ENCODE measurements at regions not wholly inside any gene's neighbourhood (a gene's known extent, or its start where the extent isn't known, plus 50 kb on each side); places are given as distances from the start of the nearest gene placed in this dataset.

- no peak overlapping the region for H3K4me3 ChIP-seq (ENCODE audit: low read length)
Measured at GRCh38 chr7:52539414-52539813, 496.0 kb upstream of the POM121L12 start.

DNA sequence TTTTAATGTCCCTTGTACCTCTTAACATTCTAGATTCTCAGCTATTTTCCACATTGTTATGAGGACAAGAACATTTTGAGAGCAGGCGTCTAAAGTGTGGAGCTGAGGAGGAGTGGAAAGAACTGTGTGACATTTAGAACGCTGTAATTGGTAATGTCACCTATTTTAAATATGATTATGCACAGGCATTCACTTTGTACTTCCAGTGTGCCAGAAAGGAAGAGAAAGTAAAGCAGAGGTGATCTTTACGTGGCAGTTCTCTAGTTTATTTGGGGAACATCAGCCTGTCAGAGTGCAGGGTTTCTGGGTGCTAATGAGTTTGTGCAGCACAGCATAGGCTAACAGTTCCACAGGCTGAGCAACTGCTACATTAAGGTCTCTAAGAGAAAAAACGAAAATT lies 498.4 kb upstream of the POM121L12 start:
- H3K4me3 ChIP-seq (ENCODE audit: low read length) = no peak overlapping the region
- DNase-seq (ENCODE audit: low read depth, low spot score) = no peak

More at GRCh38 chr7:52539414-52539813, 496.0 kb upstream of the POM121L12 start:
- no peak for DNase-seq (ENCODE audit: low read depth, low spot score)

GRCh38 chr7:52525772-52526341 lies 509.6 kb upstream of the POM121L12 start:
- DNase-seq (ENCODE audit: low read depth, low spot score) = no peak

DNA sequence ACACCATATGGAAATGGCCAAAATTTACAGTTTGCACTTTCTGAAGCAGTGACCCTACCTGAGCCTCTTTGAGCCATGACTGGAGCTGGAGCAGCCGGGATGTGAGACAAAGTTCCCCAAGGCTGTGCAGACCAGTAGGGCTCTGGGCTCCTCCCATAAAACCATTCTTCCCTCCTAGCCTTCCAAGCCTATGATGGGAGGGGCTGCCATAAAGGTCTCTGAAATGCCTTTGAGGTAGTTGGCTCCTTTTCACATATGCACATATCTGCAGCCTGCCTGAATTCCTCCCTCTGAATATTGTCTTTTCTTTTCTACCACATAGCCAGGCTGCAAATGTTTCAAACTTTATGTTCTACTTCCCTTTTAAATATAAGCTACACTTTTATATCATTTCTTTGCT lies 516.6 kb upstream of the POM121L12 start:
- H3K4me3 ChIP-seq (ENCODE audit: low read length) = no peak overlapping the region

More at GRCh38 chr7:52525772-52526341, 509.6 kb upstream of the POM121L12 start:
- no peak overlapping the region for H3K4me3 ChIP-seq (ENCODE audit: low read length)

DNA sequence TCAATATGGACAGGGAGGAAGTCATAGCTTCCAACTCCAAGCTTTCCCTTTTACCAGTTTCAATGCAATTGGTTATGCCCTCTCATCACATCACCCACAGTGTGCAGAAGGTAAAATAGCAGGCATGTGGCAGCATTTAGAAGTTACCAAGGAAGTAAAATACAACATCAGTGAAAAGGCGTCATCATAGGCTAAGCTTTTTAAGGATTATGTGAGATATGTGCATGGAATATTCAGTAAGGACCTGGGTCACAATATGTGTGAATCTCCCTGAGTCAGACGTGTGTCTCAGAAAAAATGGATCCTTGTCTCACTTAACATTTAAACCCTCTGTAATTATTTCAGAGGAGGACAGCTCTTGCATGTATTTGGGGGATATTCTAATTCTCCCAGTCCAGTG lies 522.8 kb upstream of the POM121L12 start:
- no peak for DNase-seq (ENCODE audit: low read depth, low spot score)
- no peak overlapping the region for H3K4me3 ChIP-seq (ENCODE audit: low read length)

More for the DNA sequence above, 516.6 kb upstream of the POM121L12 start:
- DNase-seq (ENCODE audit: low read depth, low spot score) = no peak

DNA sequence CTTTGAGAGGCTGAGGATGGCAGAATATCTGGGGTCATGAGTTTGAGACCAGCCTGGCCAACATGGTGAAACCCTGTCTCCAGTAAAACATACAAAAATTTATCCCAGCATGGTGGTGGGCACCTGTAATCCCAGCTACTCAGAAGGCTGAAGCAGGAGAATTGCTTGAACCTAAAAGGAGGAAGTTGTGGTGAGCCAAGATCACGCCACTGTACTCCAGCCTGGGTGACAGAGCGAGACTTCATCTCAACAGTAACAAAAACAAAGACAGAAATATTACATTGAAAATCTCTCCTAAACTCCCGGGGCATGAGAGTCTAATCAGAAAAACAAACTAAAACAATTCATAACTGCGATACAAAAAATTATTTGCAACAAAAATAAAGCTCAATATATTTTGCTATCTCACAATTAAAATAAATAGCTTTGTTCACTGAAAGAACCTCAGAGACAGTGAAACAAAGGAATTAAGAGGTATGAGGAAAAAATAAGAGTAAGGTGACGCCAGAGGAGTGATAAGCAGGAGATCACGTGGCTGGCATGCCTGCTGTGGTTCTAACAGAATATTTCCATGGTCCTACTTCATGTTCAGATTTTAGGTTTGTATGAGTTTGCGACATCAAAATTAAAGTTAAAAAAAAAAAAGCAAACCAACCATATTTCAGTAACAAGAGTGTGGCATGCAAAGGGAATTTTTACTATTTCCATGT lies 527.7 kb upstream of the POM121L12 start:
- no peak overlapping the region for H3K4me3 ChIP-seq (ENCODE audit: low read length)
- DNase-seq (ENCODE audit: low read depth, low spot score) = no peak

- no peak overlapping the region for H3K4me3 ChIP-seq (ENCODE audit: low read length)
- DNase-seq (ENCODE audit: low read depth, low spot score) = no peak
Measured at GRCh38 chr7:52506325-52506724, 529.1 kb upstream of the POM121L12 start.

DNA sequence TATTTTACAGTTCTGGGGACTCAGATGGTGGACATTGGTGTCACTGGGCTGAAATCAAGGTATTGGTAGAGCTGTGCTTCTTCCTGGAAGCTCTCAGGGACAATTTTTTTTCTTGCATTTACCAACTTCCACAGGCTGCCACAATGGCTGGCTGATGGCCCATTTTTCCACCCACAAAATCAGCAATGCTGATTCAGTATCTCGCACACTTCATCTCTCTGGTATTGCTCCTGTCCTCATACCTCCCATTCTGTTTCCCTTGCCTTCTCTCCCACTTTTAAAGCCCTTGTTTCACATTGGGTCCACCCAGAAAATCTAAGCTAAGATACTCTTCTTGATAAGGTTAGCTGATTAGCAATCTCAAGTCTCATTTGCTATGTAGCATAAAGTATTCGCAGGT lies 530.9 kb upstream of the POM121L12 start:
- DNase-seq (ENCODE audit: low read depth, low spot score) = no peak
- no peak overlapping the region for H3K4me3 ChIP-seq (ENCODE audit: low read length)

- no peak overlapping the region for H3K4me3 ChIP-seq (ENCODE audit: low read length)
- DNase-seq (ENCODE audit: low read depth, low spot score) = no peak
Measured at GRCh38 chr7:52502281-52502680, 533.2 kb upstream of the POM121L12 start.

DNA sequence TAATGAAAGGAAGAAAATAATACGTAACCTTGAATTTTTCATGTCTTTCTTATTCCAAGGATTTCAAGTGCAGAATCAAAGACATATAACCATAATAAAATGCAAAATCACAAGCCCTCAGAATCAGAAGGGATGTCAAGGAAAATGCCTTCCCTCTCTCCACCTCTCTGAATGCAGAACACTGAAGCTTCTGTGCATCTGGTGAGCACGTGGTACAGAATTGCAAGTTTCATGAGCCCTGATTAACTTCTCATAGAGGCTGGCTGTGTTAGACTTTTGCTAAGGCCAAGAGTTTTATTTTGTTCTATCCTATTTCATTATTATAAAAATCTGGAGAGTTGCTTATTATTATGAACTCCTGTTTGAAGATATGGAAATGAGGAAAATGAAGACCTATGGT lies 533.7 kb upstream of the POM121L12 start:
- no peak for DNase-seq (ENCODE audit: low read depth, low spot score)

DNA sequence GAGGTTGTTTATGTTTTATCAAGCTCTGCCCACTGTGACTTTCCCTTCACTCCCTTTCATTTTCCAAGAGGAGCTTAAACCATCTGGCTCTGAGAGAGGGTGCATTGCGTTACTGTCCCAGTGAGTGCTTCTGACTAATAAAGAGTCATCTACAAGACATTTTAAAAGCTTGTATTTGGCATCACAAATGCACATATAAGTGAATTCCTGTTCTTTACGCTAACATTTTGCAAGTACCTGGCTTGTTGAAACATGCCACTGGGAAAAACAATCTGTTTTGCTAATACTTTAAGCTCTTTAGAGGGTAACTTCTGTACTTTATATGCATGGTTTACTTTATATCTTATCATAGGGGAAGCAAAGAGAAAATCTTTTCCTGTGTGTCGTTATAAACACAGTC lies 534.6 kb upstream of the POM121L12 start:
- DNase-seq (ENCODE audit: low read depth, low spot score) = no peak
- H3K4me3 ChIP-seq (ENCODE audit: low read length) = no peak overlapping the region

More for the DNA sequence above, 533.7 kb upstream of the POM121L12 start:
- H3K4me3 ChIP-seq (ENCODE audit: low read length) = no peak overlapping the region

DNA sequence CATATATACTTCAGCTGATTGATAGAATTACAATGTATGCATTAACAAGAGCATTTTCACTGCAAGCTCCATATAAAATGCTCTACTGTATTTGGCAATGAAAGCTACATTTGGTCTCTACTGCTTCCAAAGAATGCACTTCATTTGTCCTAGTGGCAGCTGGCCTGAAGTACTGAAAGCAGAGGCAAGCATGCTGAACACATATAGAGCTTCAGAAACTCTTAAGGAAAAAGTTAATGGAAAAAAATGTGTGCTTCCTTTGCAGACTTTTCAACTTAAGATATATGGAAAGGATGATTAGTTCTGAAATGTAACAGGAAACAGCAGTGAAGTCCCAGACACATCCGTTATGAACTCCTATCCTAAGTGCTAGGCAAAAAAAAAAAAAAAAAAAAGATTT lies 537.1 kb upstream of the POM121L12 start:
- DNase-seq (ENCODE audit: low read depth, low spot score) = no peak
- no peak overlapping the region for H3K4me3 ChIP-seq (ENCODE audit: low read length)

- H3K4me3 ChIP-seq (ENCODE audit: low read length) = no peak overlapping the region
- DNase-seq (ENCODE audit: low read depth, low spot score) = no peak
Measured at GRCh38 chr7:52486267-52486666, 549.2 kb upstream of the POM121L12 start.

DNA sequence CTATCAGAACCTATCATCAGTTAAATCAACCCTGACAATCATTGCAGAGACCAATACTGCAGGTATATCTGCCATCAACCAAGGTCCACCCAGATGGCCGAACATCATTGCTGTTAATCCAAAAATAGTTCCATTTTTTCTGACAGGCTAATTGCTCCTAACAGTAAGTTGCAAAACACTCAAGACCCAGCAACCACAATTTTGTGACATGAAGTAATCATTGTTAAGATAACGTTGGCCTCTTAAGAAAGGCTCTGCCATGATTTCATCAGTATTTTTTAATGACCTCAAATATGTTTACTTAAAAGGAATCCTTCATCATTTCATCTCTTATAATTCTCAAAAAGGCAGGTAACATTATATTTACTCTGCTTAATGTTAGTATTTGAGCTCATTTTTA lies 553.4 kb upstream of the POM121L12 start:
- no peak overlapping the region for H3K4me3 ChIP-seq (ENCODE audit: low read length)
- no peak for DNase-seq (ENCODE audit: low read depth, low spot score)

DNA sequence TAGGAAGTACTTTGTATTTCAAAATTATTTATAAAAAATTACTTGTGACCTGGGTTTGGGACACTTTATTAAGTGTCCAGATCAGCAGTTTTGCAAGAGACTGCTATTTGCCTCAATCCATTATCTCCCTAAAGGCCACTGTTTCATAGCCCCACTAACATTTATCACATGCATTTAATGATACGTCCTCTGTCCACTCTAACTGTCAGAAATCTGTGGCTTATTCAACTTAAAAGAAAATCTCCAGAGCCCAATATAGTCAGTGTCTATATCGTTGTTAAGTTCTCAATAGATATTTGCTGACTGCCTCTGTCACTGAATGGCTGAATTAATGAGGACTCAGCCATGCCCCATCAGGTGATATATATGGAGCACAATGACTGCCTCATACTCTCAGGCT lies 553.9 kb upstream of the POM121L12 start:
- DNase-seq (ENCODE audit: low read depth, low spot score) = no peak
- no peak overlapping the region for H3K4me3 ChIP-seq (ENCODE audit: low read length)

GRCh38 chr7:52479990-52480389 lies 555.4 kb upstream of the POM121L12 start:
- H3K4me3 ChIP-seq (ENCODE audit: low read length) = no peak overlapping the region
- no peak for DNase-seq (ENCODE audit: low read depth, low spot score)

- no peak for DNase-seq (ENCODE audit: low read depth, low spot score)
- no peak overlapping the region for H3K4me3 ChIP-seq (ENCODE audit: low read length)
Measured at GRCh38 chr7:52475001-52475582, 560.3 kb upstream of the POM121L12 start.

GRCh38 chr7:52473756-52474155 lies 561.7 kb upstream of the POM121L12 start:
- no peak for DNase-seq (ENCODE audit: low read depth, low spot score)
- no peak overlapping the region for H3K4me3 ChIP-seq (ENCODE audit: low read length)

- H3K4me3 ChIP-seq (ENCODE audit: low read length) = no peak overlapping the region
- DNase-seq (ENCODE audit: low read depth, low spot score) = no peak
Measured at GRCh38 chr7:52472006-52472620, 563.3 kb upstream of the POM121L12 start.

DNA sequence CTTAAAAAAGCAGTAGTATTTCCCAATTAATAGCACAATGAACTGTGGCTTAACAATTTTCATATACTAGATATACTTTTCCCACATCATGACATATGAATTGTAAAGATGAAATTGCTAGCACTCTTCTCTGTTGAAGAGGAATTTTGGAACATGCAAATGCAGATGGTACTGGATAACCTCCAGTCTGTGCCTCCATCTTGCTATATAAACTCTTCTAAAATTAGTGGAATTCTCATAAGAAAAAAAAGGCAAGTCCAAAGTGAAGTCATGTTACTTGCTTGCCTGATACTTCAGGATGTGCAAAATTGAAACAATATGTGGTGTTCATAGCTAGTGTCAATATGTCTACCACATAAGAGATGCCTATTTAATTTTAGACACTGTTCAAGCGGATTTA lies 570.2 kb upstream of the POM121L12 start:
- DNase-seq (ENCODE audit: low read depth, low spot score) = no peak
- H3K4me3 ChIP-seq (ENCODE audit: low read length) = no peak overlapping the region
